Tibial nerve (tissue), 4 donors: ENCODE measurements at regions not wholly inside any gene's neighbourhood (a gene's known extent, or its start where the extent isn't known, plus 50 kb on each side); places are given as distances from the start of the nearest gene placed in this dataset.

Source experiments
- DNase-seq, 2 donors: peaks; one replicate each; pipeline ENCODE4 v3.0.0-alpha.2; 2019; ENCODE audit warnings: low spot score in 2 of 2
- H3K27ac ChIP-seq, 4 donors: fragments of 200-600 bp; sonication (generic) in 3 of 4; one replicate each; pipeline ENCODE4 v1.5.1; 2017 to 2019; ENCODE audit warnings: mild to moderate bottlenecking in 1 of 4
- H3K27me3 ChIP-seq, 2 donors: fragments of 200-600 bp; sonication (generic) in 1 of 2; one replicate each; pipeline versions ENCODE4 v1.5.1 to v1.6.0; 2017 to 2019
- H3K36me3 ChIP-seq, 3 donors: fragments of 200-600 bp; sonication (generic); one replicate each; pipeline ENCODE4 v1.5.1; 2018 to 2019
- H3K4me1 ChIP-seq, 4 donors: fragments of 200-600 bp; sonication (generic) in 3 of 4; one replicate each; pipeline ENCODE4 v1.5.1; 2017 to 2019
- H3K4me3 ChIP-seq, 4 donors: fragments of 200-600 bp; sonication (generic) in 3 of 4; one replicate each; pipeline ENCODE4 v1.5.1; 2017 to 2019; ENCODE audit warnings: mild to moderate bottlenecking in 1 of 4, moderate library complexity in 1 of 4
- H3K9me3 ChIP-seq, 4 donors: fragments of 200-600 bp; sonication (generic) in 3 of 4; one replicate each; pipeline ENCODE4 v1.5.1; 2017 to 2019
- CTCF ChIP-seq, 5 experiments: fragments of 200-600 bp in 3 of 5; fragments of 450-650 bp in 2 of 5; sonication (generic) in 3 of 5; IDR thresholded peaks; one replicate each; pipeline ENCODE4 v1.5.1; 2016 to 2019; ENCODE audit warnings: antibody characterized with exemption in 5 of 5, mild to moderate bottlenecking in 3 of 5, moderate library complexity in 2 of 5
- EP300 ChIP-seq, 2 donors: sonication (generic); formaldehyde crosslinking; IDR thresholded peaks; one replicate each; pipeline ENCODE4 v1.6.1; 2017; ENCODE audit warnings: antibody characterized with exemption in 2 of 2, mild to moderate bottlenecking in 1 of 2
- POLR2A ChIP-seq, 2 donors: fragments of 450-650 bp; IDR thresholded peaks; one replicate each; pipeline ENCODE4 v1.6.1; 2017; ENCODE audit warnings: antibody characterized with exemption in 2 of 2, mild to moderate bottlenecking in 2 of 2, moderate library complexity in 2 of 2
- WGBS, 2 donors: methylation state at CpG; one replicate each; pipeline ENCODE4 v1.1.5; 2018; 5-methylcytosine and 5-hydroxymethylcytosine counted together

DNA sequence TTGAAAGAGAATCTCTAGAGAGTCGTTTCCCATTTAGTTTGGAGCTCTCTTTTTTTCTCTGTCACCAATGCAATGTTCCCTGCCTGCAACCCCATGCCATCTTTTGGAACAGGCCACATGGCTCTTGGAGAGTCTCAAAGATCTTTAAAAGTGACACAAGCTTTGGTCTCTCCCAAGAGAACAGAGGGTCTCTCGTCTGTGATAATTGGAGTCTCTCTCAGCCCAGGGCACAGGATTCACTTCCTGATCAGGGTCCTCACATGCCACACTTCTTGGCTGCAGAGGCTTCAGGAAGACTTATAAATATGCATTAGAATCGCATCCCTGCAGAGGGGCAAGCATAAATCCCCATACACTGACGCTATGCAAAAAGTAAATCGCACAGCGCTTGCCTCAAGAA lies 240.5 kb downstream of the IRS2 start:
- TF ChIP-seq EP300 (IDR thresholded peaks at IDR 0.05) (no peak), POLR2A (IDR thresholded peaks at IDR 0.05) (no peak), CTCF (IDR thresholded peaks at IDR 0.05) (no peak)
- H3K4me1 ChIP-seq: no peaks in the 10 kb centered on the region
- no peaks in the 10 kb centered on the region for H3K27me3 ChIP-seq
- no peak overlapping the region for H3K27ac ChIP-seq
- 60% methylated on average over 6 of the region's 6 CpGs for WGBS, 2 donors
- H3K9me3 ChIP-seq: no peaks in the 10 kb centered on the region
- H3K4me3 ChIP-seq: no peak overlapping the region
- DNase-seq: no peak
- H3K36me3 ChIP-seq: no peaks in the 10 kb centered on the region

- no peak for DNase-seq
- Histone ChIP-seq H3K4me3 (no peak overlapping the region), H3K27ac (no peak overlapping the region), H3K4me1 (no peaks in the 10 kb centered on the region), H3K36me3 (no peaks in the 10 kb centered on the region), H3K27me3 (no peaks in the 10 kb centered on the region), H3K9me3 (no peaks in the 10 kb centered on the region)
- TF ChIP-seq EP300 (IDR thresholded peaks at IDR 0.05): no peak
- no peak for TF ChIP-seq POLR2A (IDR thresholded peaks at IDR 0.05)
- no peak for TF ChIP-seq CTCF (IDR thresholded peaks at IDR 0.05)
- 65 to 74% methylated on average over 3 of the region's 3 CpGs for WGBS, 2 donors
Observed at GRCh38 chr13:109541081-109541480, 245.3 kb downstream of the IRS2 start.

GRCh38 chr13:109537584-109537983 lies 248.8 kb downstream of the IRS2 start:
- no peaks in the 10 kb centered on the region for H3K9me3 ChIP-seq
- H3K27ac ChIP-seq: no peak overlapping the region
- no peak overlapping the region for H3K4me3 ChIP-seq
- H3K4me1 ChIP-seq: no peaks in the 10 kb centered on the region
- 81 to 82% methylated on average over 12 of the region's 12 CpGs for WGBS, 2 donors
- no peaks in the 10 kb centered on the region for H3K27me3 ChIP-seq
- no peaks in the 10 kb centered on the region for H3K36me3 ChIP-seq
- no peak for DNase-seq
- TF ChIP-seq EP300 (IDR thresholded peaks at IDR 0.05) (no peak), CTCF (IDR thresholded peaks at IDR 0.05) (no peak), POLR2A (IDR thresholded peaks at IDR 0.05) (no peak)

- no peaks in the 10 kb centered on the region for H3K9me3 ChIP-seq
- H3K4me1 ChIP-seq: no peaks in the 10 kb centered on the region
- H3K27ac ChIP-seq: no peak overlapping the region
- no peaks in the 10 kb centered on the region for H3K27me3 ChIP-seq
- no peak for DNase-seq
- TF ChIP-seq EP300 (IDR thresholded peaks at IDR 0.05): no peak
- no peak for TF ChIP-seq CTCF (IDR thresholded peaks at IDR 0.05)
- TF ChIP-seq POLR2A (IDR thresholded peaks at IDR 0.05): no peak
- H3K4me3 ChIP-seq: no peak overlapping the region
- H3K36me3 ChIP-seq: no peaks in the 10 kb centered on the region
- WGBS, 2 donors: 93% methylated on average over 11 of the region's 11 CpGs
Observed at GRCh38 chr13:109533350-109533749, 253.0 kb downstream of the IRS2 start.

DNA sequence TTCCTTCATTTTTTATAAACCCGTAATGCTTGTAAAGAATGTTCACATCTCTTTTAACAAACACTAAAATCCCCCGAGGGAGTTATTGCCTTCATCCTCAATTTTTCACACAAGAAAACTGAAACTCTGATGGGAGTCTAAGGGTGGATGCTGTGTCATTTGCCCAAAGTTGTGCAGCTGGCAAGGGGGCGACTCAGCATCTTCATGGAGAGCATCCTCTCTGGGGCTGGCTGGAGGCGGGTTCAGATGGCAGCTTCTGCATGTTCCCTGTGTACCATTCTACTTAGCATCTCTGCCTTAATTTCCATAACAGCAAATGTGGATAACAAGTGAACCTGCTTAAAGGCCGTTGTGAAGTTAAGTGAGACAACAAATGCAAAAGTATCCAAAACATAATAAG lies 256.4 kb downstream of the IRS2 start:
- no peaks in the 10 kb centered on the region for H3K9me3 ChIP-seq
- TF ChIP-seq POLR2A (IDR thresholded peaks at IDR 0.05): no peak
- no peak for TF ChIP-seq CTCF (IDR thresholded peaks at IDR 0.05)
- no peak for TF ChIP-seq EP300 (IDR thresholded peaks at IDR 0.05)
- H3K36me3 ChIP-seq: no peaks in the 10 kb centered on the region
- WGBS, 2 donors: 87 to 89% methylated on average over 5 of the region's 5 CpGs
- H3K27ac ChIP-seq: no peak overlapping the region
- H3K4me3 ChIP-seq: no peak overlapping the region
- no peak for DNase-seq
- H3K4me1 ChIP-seq: no peaks in the 10 kb centered on the region
- H3K27me3 ChIP-seq: no peaks in the 10 kb centered on the region
